ACC112 (cell line): ENCODE measurements at regions not wholly inside any gene's neighbourhood (a gene's known extent, or its start where the extent isn't known, plus 50 kb on each side); places are given as distances from the start of the nearest gene placed in this dataset.

ENCODE experiments used
- H2AFZ ChIP-seq: fragments of 200-600 bp; sonication (generic); one replicate; pipeline ENCODE4 v1.6.0; 2017; ENCODE audit warnings: antibody characterized with exemption, low read length; ENCODE audit not compliant: unreplicated experiment
- H3K27ac ChIP-seq: fragments of 200-600 bp; sonication (generic); 2 replicates; pipeline ENCODE4 v1.5.1; 2014; ENCODE audit warnings: low read depth, mild to moderate bottlenecking, antibody characterized with exemption, low read length, moderate library complexity
- H3K27me3 ChIP-seq: fragments of 200-600 bp; sonication (generic); 2 replicates; pipeline ENCODE4 v1.6.1; 2014; ENCODE audit warnings: mild to moderate bottlenecking, antibody characterized with exemption, low read length, moderate library complexity, mixed read lengths; ENCODE audit not compliant: insufficient read depth
- H3K36me3 ChIP-seq: fragments of 200-600 bp; sonication (generic); 2 replicates; pipeline ENCODE4 v1.6.1; 2016; ENCODE audit warnings: mild to moderate bottlenecking, antibody characterized with exemption, low read length, moderate library complexity, mixed read lengths; ENCODE audit not compliant: insufficient read depth
- H3K4me1 ChIP-seq: fragments of 200-600 bp; sonication (generic); one replicate; pipeline ENCODE4 v1.6.1; 2016; ENCODE audit warnings: low read length, mixed read lengths; ENCODE audit not compliant: insufficient read depth, unreplicated experiment, control insufficient read depth
- H3K4me3 ChIP-seq: fragments of 200-600 bp; sonication (generic); 2 replicates; pipeline ENCODE4 v1.5.1; 2014; ENCODE audit warnings: mild to moderate bottlenecking, low read depth, low read length
- H3K79me2 ChIP-seq: fragments of 200-600 bp; sonication (generic); one replicate; pipeline ENCODE4 v1.6.0; 2016; ENCODE audit warnings: low read length; ENCODE audit not compliant: control insufficient read depth, unreplicated experiment, insufficient read depth

DNA sequence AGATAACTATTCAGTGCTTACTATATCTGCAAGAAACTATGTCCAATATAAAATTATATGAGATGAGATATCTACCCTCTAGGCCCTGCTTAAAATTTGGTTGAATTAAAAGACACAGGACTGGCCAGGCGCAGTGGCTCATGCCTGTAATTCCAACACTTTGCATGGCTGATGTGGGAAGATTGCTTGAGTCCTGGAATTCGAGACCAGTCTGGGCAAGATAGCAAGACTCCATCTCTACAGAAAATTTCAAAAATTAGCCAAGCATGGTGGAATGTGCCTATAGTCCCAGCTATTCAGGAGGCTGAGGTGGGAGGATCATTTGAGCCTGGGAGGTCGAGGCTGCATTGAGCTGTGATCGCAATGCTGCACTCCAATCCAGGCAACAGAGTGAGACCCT, 303.7 kb upstream of the UBE2E2 start:
- Histone ChIP-seq H3K4me3 (no peak overlapping the region), H3K4me1 (no peaks in the 10 kb centered on the region), H3K27ac (no peak overlapping the region)

DNA sequence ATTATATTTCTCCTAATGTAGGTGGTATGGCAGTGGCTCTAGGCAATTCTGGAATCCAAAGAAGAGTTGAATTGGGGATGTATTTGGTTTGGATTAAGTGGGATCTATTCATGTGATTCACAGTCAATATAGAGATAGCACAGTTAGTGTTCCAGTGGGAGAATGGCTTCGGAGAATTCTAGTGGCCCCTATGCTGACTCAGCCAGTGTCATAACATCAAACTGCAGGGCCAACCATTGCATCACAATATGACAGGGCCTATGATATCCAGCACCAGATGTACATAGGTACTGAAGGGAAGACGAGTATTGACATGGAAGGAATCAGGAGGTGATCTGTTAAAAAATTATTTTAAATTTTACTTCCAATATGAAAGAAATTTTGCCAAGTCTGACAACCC, 302.8 kb upstream of the UBE2E2 start:
- Histone ChIP-seq H3K27ac (no peak overlapping the region), H2AFZ (no peak overlapping the region), H3K4me3 (no peak overlapping the region), H3K27me3 (peaks cover 7% of the 10 kb centered on the region), H3K36me3 (no peaks in the 10 kb centered on the region), H3K79me2 (no peaks in the 10 kb centered on the region), H3K4me1 (no peaks in the 10 kb centered on the region)

More for the DNA sequence above, 303.7 kb upstream of the UBE2E2 start:
- Histone ChIP-seq H3K36me3 (no peaks in the 10 kb centered on the region), H2AFZ (no peak overlapping the region), H3K79me2 (no peaks in the 10 kb centered on the region), H3K27me3 (peaks cover 15% of the 10 kb centered on the region)

DNA sequence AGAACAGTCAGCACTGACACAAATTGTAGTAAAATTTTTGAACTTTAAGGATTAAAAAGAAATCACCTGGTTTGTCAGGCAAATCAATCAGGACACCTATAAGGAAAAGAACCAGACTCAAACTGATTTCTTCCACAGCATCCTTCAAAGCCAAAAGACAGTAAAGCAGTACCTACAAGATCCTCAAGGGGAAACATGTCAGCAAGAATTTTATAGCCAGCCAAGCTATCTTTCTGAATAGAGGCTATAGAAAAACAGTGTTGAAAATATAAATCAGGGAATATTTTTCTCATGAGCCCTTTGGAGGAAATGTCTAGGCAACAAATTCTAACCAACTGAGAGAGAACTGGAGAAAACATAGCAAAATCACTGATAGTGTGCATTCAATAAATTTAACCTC, 301.4 kb upstream of the UBE2E2 start:
- Histone ChIP-seq H2AFZ (no peak overlapping the region), H3K27ac (no peak overlapping the region), H3K36me3 (no peaks in the 10 kb centered on the region), H3K27me3 (0 out of 2 replicates have a peak, but pooled peaks cover 3% of the 10 kb centered on the region), H3K4me1 (no peaks in the 10 kb centered on the region), H3K79me2 (no peaks in the 10 kb centered on the region), H3K4me3 (no peak overlapping the region)

DNA sequence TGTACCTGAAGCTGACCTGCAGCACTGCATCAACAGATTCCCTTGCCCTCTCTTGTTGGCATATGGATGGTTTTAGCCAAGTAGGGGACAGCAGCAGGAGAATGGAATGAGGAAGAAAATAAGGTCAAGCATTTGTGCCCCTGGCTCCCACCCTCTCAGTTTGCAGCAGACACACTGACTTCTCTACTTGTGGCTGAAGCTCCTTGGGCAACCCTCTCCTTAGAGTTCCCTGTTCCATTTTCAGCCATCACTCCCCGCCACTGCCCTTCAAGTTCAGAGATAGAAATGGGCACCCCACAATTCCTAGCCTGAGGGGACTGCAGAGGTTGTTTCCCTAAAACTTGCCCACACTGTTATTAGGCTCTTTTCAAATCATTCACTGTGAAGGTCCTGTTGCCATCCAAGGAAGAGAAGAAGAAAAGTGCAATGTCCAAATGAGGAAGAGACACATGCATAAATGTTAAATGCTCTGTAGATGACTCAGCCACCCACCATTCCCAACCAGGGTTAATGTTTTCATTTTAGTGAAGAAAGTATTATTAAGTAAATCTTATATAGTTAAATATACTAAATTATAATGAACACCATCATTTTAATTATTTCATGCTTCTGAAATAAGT, 295.9 kb upstream of the UBE2E2 start:
- H3K79me2 ChIP-seq, result no peaks in the 10 kb centered on the region
- no peak overlapping the region for H2AFZ ChIP-seq
- no peaks in the 10 kb centered on the region for H3K4me1 ChIP-seq
- H3K27ac ChIP-seq, result no peak overlapping the region
- H3K27me3 ChIP-seq, result no peaks in the 10 kb centered on the region
- no peak overlapping the region for H3K4me3 ChIP-seq
- no peaks in the 10 kb centered on the region for H3K36me3 ChIP-seq

DNA sequence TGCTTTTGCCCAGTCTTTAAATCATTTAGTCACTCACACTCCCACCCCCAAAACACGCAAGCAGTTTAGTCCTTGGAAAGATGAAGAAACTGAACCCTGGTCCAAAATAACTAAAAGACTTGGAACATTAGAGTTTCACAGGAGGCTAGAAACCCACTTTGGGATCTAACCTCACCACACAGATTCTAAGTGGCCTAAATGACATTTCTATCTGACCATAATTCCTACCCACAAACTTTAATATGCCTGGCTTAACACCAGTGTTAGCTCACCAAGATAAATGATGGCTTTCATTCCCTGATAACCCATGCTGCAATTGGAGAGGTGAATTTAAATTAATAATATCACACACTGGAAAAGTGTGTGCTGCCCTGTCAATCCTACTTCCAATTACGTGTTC, 295.3 kb upstream of the UBE2E2 start:
- Histone ChIP-seq H2AFZ (no peak overlapping the region), H3K4me3 (no peak overlapping the region), H3K36me3 (no peaks in the 10 kb centered on the region), H3K27me3 (no peaks in the 10 kb centered on the region), H3K27ac (no peak overlapping the region), H3K79me2 (no peaks in the 10 kb centered on the region), H3K4me1 (no peaks in the 10 kb centered on the region)

DNA sequence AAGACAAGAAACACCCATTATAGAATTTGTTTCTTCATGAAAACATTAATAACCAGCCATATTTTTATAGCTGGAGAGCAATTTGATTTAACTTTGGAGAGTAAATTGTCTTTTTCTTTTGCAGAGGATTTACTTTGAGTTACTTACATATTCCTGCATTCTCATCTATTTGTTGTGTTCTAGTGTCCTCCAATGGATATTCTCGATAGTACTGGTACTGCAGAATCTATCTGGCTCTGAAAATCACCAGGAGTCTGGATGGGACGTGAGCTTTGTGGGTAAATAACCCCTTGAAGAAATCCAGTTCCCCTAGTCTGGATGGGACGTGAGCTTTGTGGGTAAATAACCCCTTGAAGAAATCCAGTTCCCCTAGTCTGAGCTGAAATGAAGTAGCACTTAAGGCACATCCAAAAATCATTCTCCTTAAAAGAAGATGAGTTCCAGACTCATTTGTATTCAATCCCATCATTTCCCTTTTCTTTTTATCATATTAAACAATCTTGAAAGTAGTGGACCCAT, 294.1 kb upstream of the UBE2E2 start:
- Histone ChIP-seq H3K79me2 (no peaks in the 10 kb centered on the region), H2AFZ (no peak overlapping the region), H3K4me1 (no peaks in the 10 kb centered on the region), H3K27me3 (no peaks in the 10 kb centered on the region), H3K36me3 (no peaks in the 10 kb centered on the region), H3K4me3 (no peak overlapping the region), H3K27ac (no peak overlapping the region)

DNA sequence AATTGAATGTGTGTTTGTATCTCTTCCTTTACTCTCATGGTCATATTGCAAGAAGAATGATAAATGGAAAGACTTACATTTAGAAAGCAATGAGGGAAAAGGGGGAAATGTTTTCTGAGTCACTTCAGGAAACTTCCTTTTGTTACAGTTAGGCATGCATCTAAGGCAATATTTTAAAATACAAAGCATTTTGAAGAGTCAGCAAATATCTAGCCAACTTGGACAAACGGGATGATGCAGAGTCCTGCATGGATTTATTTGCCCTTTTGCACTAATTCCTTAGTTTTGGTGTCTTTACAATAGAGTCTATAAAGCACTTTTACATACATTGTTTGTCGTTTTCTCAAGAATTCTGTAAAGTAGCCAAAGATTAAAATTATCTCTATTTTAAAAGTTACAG, 286.2 kb upstream of the UBE2E2 start:
- H3K4me3 ChIP-seq, result no peak overlapping the region
- H3K36me3 ChIP-seq, result no peaks in the 10 kb centered on the region
- no peak overlapping the region for H3K27ac ChIP-seq
- no peak overlapping the region for H2AFZ ChIP-seq
- peaks cover 18% of the 10 kb centered on the region for H3K27me3 ChIP-seq
- H3K4me1 ChIP-seq, result no peaks in the 10 kb centered on the region
- H3K79me2 ChIP-seq, result no peaks in the 10 kb centered on the region

DNA sequence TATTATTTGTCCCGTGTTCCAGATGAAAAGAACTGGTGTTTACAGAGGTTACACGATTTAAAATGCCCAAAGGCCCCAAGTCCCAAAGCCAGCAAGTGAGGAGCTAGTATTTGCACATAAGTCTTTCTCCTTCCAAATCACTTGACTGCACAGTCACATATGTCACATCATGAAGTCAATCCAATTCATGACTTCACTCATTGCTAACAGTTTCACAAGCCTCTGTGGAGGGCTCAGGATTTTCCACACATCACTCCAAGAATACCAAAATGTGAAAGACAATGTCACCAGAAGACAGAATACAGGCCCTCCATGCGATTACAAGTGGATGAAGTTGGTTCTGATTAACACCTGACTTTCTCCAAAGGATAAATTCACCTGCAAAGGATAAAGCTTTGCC, 283.1 kb upstream of the UBE2E2 start:
- Histone ChIP-seq H3K4me3 (no peak overlapping the region), H3K79me2 (no peaks in the 10 kb centered on the region), H3K27ac (no peak overlapping the region), H3K4me1 (peaks cover 10% of the 10 kb centered on the region), H3K36me3 (no peaks in the 10 kb centered on the region), H3K27me3 (peaks cover 18% of the 10 kb centered on the region), H2AFZ (no peak overlapping the region)

DNA sequence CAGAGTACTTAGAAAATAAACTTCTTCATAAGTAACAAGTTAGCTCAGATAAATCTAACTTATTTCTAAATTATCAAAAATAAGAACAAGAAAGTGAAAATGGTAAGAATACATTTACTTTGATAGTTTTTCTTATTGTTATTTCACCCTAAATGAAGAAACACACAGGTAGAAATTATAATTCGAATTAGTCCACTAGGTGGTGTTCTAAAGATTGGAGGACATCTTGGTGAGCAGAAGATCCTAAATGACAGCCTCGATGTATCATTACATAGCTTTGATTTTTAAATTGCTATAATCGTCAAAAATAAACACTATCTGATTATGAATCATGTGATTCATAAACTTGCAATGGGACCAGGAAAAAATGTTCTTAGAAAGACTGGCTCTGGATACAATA, 280.8 kb upstream of the UBE2E2 start:
- Histone ChIP-seq H2AFZ (peak overlapping the region; percentile 55), H3K27ac (no peak overlapping the region), H3K27me3 (peaks cover 6% of the 10 kb centered on the region; the same call in 1 of the 2 replicates), H3K4me1 (peaks cover 10% of the 10 kb centered on the region), H3K79me2 (no peaks in the 10 kb centered on the region), H3K4me3 (no peak overlapping the region), H3K36me3 (no peaks in the 10 kb centered on the region)

DNA sequence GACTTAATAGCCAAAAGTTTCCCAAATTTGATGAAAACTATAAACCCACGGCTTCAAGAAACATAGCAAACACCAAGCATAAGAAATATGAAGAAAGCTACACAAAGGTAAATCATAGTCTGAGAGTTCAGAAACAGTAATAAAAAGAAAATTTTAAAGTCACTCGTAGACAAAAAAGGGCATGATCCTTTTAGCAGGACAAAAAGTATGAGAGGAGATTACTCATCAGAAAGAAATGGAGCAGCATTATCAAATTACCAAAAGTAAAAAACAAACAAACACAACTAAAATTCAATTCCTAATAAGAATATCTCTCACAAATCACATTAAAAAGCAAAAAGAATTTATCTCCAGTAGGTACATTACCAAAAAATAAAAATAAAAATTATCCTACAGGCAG, 279.4 kb upstream of the UBE2E2 start:
- H3K4me3 ChIP-seq, result no peak overlapping the region
- peaks cover 10% of the 10 kb centered on the region for H3K4me1 ChIP-seq
- no peak overlapping the region for H3K27ac ChIP-seq
- no peak overlapping the region for H2AFZ ChIP-seq
- no peaks in the 10 kb centered on the region for H3K36me3 ChIP-seq
- H3K27me3 ChIP-seq, result no peaks in the 10 kb centered on the region
- no peaks in the 10 kb centered on the region for H3K79me2 ChIP-seq

DNA sequence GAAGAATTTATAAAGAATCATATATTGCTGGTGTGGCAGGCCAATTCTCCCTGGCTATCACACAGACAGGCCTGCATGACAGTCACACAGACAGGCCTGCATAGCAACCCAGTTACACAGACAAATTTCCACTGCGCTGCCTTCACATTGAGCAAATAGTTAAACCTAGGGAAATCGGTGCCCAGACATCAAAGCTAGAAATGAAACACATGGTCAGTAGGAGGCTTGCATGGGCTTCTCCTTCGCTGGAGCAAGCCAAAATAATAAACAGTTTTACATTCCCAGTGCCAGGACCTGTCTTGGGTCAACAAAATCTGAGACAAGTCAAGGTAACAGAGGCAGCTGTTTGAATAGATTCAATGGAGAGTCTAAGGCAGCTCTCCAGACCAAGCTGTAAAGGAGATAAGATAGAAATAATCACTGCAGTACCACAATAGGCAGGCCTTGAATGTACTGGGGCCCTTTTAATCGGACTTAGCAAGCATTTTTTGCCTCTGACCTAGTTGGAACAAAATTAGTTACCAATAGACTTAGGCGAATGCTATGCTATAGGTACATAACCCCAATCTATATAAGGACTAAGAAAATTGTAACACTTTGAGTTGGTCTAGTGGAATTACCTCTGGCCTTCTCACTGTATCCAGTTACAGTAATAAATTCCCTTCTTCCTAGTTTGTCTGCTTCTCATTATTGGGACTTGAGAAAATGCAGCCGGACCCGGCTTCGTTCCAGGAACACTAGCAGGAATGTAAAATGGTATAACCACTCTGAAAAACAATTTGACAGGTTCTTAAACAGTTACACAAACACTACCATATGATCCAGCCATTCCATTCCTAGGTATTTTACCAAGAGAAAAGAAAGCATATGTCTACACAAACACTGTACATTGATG, 274.7 kb upstream of the UBE2E2 start:
- no peaks in the 10 kb centered on the region for H3K36me3 ChIP-seq

More for the DNA sequence above, 274.7 kb upstream of the UBE2E2 start:
- Histone ChIP-seq H3K27me3 (no peaks in the 10 kb centered on the region), H3K27ac (no peak overlapping the region), H3K4me3 (no peak overlapping the region), H3K79me2 (no peaks in the 10 kb centered on the region), H2AFZ (no peak overlapping the region), H3K4me1 (peaks cover 4% of the 10 kb centered on the region)
